Naive thymus-derived CD8-positive, alpha-beta T cell (primary cell): ENCODE measurements at regions not wholly inside any gene's neighbourhood (a gene's known extent, or its start where the extent isn't known, plus 50 kb on each side); places are given as distances from the start of the nearest gene placed in this dataset.
"Not testable (repeated sequence)": the region's sequence is repeated elsewhere in the genome, so short reads cannot be mapped to it uniquely, and the experiment has no call there.

Experiments used
- ATAC-seq, 2 donors: fragments of 150-1000 bp; cut with Tn5 transposase in 1 of 2; sonication (Bioruptor Pico), chemical (Tn5 transposase) in 1 of 2; 1 replicate in 1 of 2; 2 replicates in 1 of 2; pipeline ENCODE4 v1.10.0; 2021; ENCODE audit warnings: mild to moderate bottlenecking in 2 of 2, moderate library complexity in 2 of 2
- POLR2A ChIA-PET: fragments of 350-600 bp; sonication (Branson Sonifier 250); formaldehyde crosslinking; loops from one replicate; lab custom pipeline; 2021; ENCODE audit warnings: antibody characterized with exemption; lab: Charles Lee
- DNase-seq, 10 donors: peaks; one replicate each; pipeline versions ENCODE4 v3.0.0 to v3.0.0-alpha.2; 2020 to 2022
- H3K27ac Mint-ChIP-seq, 10 donors: one replicate each; pipeline ENCODE4 v1.8.0; 2020 to 2022; ENCODE audit warnings: mild to moderate bottlenecking in 10 of 10, mixed read lengths in 10 of 10, moderate library complexity in 4 of 10, inconsistent platforms in 1 of 10
- H3K27me3 Mint-ChIP-seq, 5 donors: one replicate each; pipeline ENCODE4 v1.8.0; 2021 to 2022; ENCODE audit warnings: mixed read lengths in 5 of 5
- H3K36me3 Mint-ChIP-seq, 3 donors: one replicate each; pipeline ENCODE4 v1.8.0; 2020 to 2022; ENCODE audit warnings: mixed read lengths in 3 of 3, mild to moderate bottlenecking in 2 of 3, inconsistent platforms in 1 of 3
- H3K4me1 Mint-ChIP-seq, 4 donors: one replicate each; pipeline ENCODE4 v1.8.0; 2021 to 2022; ENCODE audit warnings: mixed read lengths in 4 of 4
- H3K4me3 Mint-ChIP-seq, 10 donors: one replicate each; pipeline ENCODE4 v1.8.0; 2020 to 2022; ENCODE audit warnings: mild to moderate bottlenecking in 10 of 10, mixed read lengths in 10 of 10, moderate library complexity in 6 of 10, inconsistent platforms in 1 of 10
- H3K9me3 Mint-ChIP-seq, 9 donors: one replicate each; pipeline ENCODE4 v1.8.0; 2020 to 2022; ENCODE audit warnings: mixed read lengths in 9 of 9, mild to moderate bottlenecking in 3 of 9, inconsistent platforms in 1 of 9, moderate library complexity in 1 of 9

- peaks cover 0 to 6% (median 0%) of the 10 kb centered on the region in 9 donors for H3K9me3 Mint-ChIP-seq
- no peak overlapping the region for H3K4me3 Mint-ChIP-seq
- H3K27me3 Mint-ChIP-seq: peaks cover 0 to 3% (median 0%) of the 10 kb centered on the region in 5 donors
- H3K27ac Mint-ChIP-seq: no peak overlapping the region
- POLR2A ChIA-PET: no interaction called here
- no peak for ATAC-seq
- no peaks in the 10 kb centered on the region for H3K4me1 Mint-ChIP-seq
- H3K36me3 Mint-ChIP-seq: no peaks in the 10 kb centered on the region
- no peak for DNase-seq
These were observed 117.5 kb upstream of the KRR1 start for GRCh38 chr12:75628916-75629315.

DNA sequence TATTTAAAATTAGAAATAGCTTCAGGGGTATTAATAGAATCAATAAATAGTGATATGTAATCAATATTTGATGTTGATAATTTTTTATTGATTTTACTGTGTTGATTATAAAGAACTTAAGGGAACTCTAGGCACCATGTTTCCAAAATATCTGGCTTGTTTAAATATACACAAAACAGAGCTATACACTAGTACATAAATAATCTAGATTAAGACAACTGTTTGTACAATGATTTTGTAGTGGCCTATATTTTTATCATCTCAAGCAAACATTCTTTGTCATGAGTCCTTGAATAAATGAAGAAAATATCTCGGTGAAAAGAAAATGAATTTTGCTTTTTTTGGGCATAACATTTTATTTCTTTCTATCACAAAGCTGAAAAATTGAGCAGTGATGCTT lies 117.1 kb upstream of the KRR1 start:
- H3K4me3 Mint-ChIP-seq: no peak overlapping the region
- no peak for ATAC-seq
- H3K27me3 Mint-ChIP-seq: peaks cover 0 to 3% (median 2%) of the 10 kb centered on the region in 5 donors
- no peak overlapping the region for H3K27ac Mint-ChIP-seq
- peaks cover 0 to 6% (median 0%) of the 10 kb centered on the region in 9 donors for H3K9me3 Mint-ChIP-seq
- DNase-seq: no peak
- H3K36me3 Mint-ChIP-seq: no peaks in the 10 kb centered on the region
- POLR2A ChIA-PET: no interaction called here
- no peaks in the 10 kb centered on the region for H3K4me1 Mint-ChIP-seq

- Mint-ChIP-seq H3K36me3 (peaks cover 0 to 7% (median 0%) of the 10 kb centered on the region in 3 donors), H3K27ac (no peak overlapping the region), H3K27me3 (peaks cover 0 to 3% (median 0%) of the 10 kb centered on the region in 5 donors), H3K4me3 (no peak overlapping the region), H3K9me3 (peaks cover 0 to 5% (median 1%) of the 10 kb centered on the region in 9 donors), H3K4me1 (no peaks in the 10 kb centered on the region)
- DNase-seq: no peak
- POLR2A ChIA-PET: no interaction called here
- ATAC-seq: no peak
These were observed 112.3 kb upstream of the KRR1 start for GRCh38 chr12:75623631-75624154.

DNA sequence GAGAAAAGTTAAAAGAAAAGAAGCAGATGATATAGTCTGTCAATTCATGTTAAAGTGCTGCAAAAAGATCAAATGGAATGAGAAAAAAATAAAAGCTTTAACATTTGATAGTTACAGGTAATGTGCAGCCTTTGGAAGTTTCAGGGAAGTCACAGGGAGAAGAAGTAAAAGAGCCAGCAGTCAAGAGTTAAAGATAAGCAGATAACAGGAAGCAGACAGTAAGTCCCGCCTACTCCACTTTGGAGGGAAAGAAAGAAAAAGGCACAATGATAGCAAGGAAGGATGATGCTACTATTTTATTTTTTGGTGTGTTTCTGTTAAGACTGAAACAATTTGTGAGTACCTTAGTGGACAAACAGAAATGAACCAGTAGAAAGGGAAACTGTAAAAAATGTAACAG lies 111.1 kb upstream of the KRR1 start:
- DNase-seq (no peak), ATAC-seq (no peak)
- peaks cover 0 to 5% (median under 1%) of the 10 kb centered on the region in 5 donors for H3K27me3 Mint-ChIP-seq
- peaks cover 0 to 8% (median 4%) of the 10 kb centered on the region in 3 donors for H3K36me3 Mint-ChIP-seq
- H3K4me1 Mint-ChIP-seq: no peaks in the 10 kb centered on the region
- no peak overlapping the region for H3K4me3 Mint-ChIP-seq
- H3K9me3 Mint-ChIP-seq: peaks cover 0 to 6% (median 1%) of the 10 kb centered on the region in 9 donors
- POLR2A ChIA-PET: no interaction called here
- H3K27ac Mint-ChIP-seq: no peak overlapping the region

DNA sequence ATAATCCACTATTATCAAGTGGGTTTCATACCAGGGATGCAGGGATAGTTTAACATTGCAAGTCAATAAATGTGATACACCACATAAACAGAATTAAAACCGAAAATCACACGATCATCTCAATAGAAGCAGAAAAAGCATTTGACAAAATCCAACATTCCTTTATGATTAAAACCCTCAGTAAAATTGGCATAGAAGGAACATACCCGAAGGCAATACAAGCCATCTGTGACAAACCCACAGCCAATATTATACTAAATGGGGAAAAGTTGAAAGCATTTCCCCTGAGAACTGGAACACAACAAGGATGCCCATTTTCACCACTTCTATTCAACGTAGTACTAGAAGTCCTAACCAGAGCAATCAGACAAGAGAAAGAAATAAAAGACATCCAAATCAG lies 103.0 kb upstream of the KRR1 start:
- POLR2A ChIA-PET, DNase-seq, H3K4me1 Mint-ChIP-seq, H3K4me3 Mint-ChIP-seq, H3K27ac Mint-ChIP-seq, ATAC-seq: not testable (repeated sequence)
- peaks cover 0 to 15% (median 11%) of the 10 kb centered on the region in 3 donors for H3K36me3 Mint-ChIP-seq
- H3K9me3 Mint-ChIP-seq: peaks cover 0 to 27% (median 13%) of the 10 kb centered on the region in 9 donors
- peaks cover 7 to 37% (median 12%) of the 10 kb centered on the region in 5 donors for H3K27me3 Mint-ChIP-seq

GRCh38 chr12:75613981-75614380 lies 102.6 kb upstream of the KRR1 start:
- peaks cover 0 to 15% (median 7%) of the 10 kb centered on the region in 3 donors for H3K36me3 Mint-ChIP-seq

DNA sequence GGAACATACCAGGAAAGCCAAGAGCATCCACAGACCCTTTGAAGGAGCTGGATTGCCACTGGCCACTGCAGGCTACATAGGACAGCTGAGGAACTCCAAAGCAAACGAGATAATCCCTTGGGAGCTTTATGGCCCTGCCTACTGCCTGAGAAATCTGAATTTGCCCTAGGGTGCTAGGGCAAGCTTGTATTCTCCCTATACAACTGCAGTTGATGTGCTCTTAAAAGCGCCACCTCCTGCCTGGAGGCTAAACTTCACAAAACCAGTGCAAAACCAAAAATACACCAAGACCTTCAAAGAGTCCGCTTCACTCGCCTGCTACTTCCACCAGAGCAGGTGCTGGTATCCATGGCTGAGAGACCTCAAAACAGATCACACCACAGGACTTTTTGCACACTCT lies 99.6 kb upstream of the KRR1 start:
- Mint-ChIP-seq H3K4me1 (no peaks in the 10 kb centered on the region), H3K36me3 (peaks cover 0 to 11% (median 3%) of the 10 kb centered on the region in 3 donors), H3K4me3 (no peak overlapping the region), H3K9me3 (peaks cover 0 to 18% (median 7%) of the 10 kb centered on the region in 9 donors), H3K27me3 (peaks cover 7 to 24% (median 17%) of the 10 kb centered on the region in 5 donors), H3K27ac (no peak overlapping the region)
- no peak for DNase-seq
- ATAC-seq: no peak
- POLR2A ChIA-PET: no interaction called here

More at GRCh38 chr12:75613981-75614380, 102.6 kb upstream of the KRR1 start:
- H3K27ac Mint-ChIP-seq: no peak overlapping the region
- H3K9me3 Mint-ChIP-seq: peaks cover 0 to 24% (median 11%) of the 10 kb centered on the region in 9 donors
- POLR2A ChIA-PET: no interaction called here
- peaks cover 7 to 37% (median 15%) of the 10 kb centered on the region in 5 donors for H3K27me3 Mint-ChIP-seq
- ATAC-seq (no peak), DNase-seq (no peak)
- H3K4me1 Mint-ChIP-seq: no peaks in the 10 kb centered on the region
- H3K4me3 Mint-ChIP-seq: no peak overlapping the region

GRCh38 chr12:75606956-75607355 lies 95.5 kb upstream of the KRR1 start:
- Mint-ChIP-seq H3K4me1 (no peaks in the 10 kb centered on the region), H3K36me3 (no peaks in the 10 kb centered on the region), H3K9me3 (no peaks in the 10 kb centered on the region), H3K4me3 (no peak overlapping the region), H3K27ac (no peak overlapping the region), H3K27me3 (peaks cover 0 to 10% (median 4%) of the 10 kb centered on the region in 5 donors)
- no peak for ATAC-seq
- POLR2A ChIA-PET: no interaction called here
- DNase-seq: no peak

- POLR2A ChIA-PET: no interaction called here
- no peaks in the 10 kb centered on the region for H3K36me3 Mint-ChIP-seq
- H3K27me3 Mint-ChIP-seq: peaks cover 0 to 10% (median 6%) of the 10 kb centered on the region in 5 donors
- ATAC-seq (no peak), DNase-seq (no peak)
- H3K27ac Mint-ChIP-seq: no peak overlapping the region
- no peaks in the 10 kb centered on the region for H3K4me1 Mint-ChIP-seq
- H3K4me3 Mint-ChIP-seq: no peak overlapping the region
- H3K9me3 Mint-ChIP-seq: no peaks in the 10 kb centered on the region
These were observed 94.7 kb upstream of the KRR1 start for GRCh38 chr12:75606151-75606550.

- Mint-ChIP-seq H3K4me1 (no peaks in the 10 kb centered on the region), H3K4me3 (no peak overlapping the region), H3K27ac (no peak overlapping the region), H3K9me3 (no peaks in the 10 kb centered on the region), H3K27me3 (peaks cover 0 to 18% (median 2%) of the 10 kb centered on the region in 5 donors), H3K36me3 (no peaks in the 10 kb centered on the region)
- no peak for DNase-seq
- no peak for ATAC-seq
- POLR2A ChIA-PET: no interaction called here
These were observed 92.1 kb upstream of the KRR1 start for GRCh38 chr12:75603475-75603874.

- POLR2A ChIA-PET: no interaction called here
- Mint-ChIP-seq H3K36me3 (no peaks in the 10 kb centered on the region), H3K4me3 (no peak overlapping the region), H3K27me3 (peaks cover 0 to 18% (median 2%) of the 10 kb centered on the region in 5 donors), H3K9me3 (no peaks in the 10 kb centered on the region), H3K27ac (no peak overlapping the region), H3K4me1 (no peaks in the 10 kb centered on the region)
- DNase-seq (no peak), ATAC-seq (no peak)
These were observed 90.7 kb upstream of the KRR1 start for GRCh38 chr12:75602106-75602505.

DNA sequence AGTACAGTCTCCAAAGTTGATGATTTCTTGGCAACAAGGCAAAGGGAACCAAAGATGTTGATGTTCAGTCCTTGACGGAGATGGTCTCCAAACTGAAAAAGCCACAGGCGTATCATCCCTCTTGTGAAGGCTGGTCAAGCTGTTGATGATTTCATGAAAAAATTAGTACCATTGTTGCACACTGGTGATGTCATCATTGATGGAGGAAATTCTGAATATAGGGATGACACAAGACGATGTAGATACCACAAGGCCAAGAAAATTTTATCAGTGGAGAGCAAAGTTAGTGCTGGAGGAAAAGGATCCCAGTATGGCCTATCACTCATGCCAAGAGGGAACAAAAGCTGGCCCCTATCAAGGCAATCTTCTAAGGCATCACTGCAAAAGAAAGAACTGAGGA lies 88.7 kb upstream of the KRR1 start:
- Mint-ChIP-seq H3K36me3 (no peaks in the 10 kb centered on the region), H3K27me3 (peaks cover 0 to 18% (median 2%) of the 10 kb centered on the region in 5 donors), H3K9me3 (no peaks in the 10 kb centered on the region), H3K4me3 (no peak overlapping the region), H3K27ac (no peak overlapping the region), H3K4me1 (no peaks in the 10 kb centered on the region)
- POLR2A ChIA-PET: no interaction called here
- no peak for ATAC-seq
- no peak for DNase-seq

DNA sequence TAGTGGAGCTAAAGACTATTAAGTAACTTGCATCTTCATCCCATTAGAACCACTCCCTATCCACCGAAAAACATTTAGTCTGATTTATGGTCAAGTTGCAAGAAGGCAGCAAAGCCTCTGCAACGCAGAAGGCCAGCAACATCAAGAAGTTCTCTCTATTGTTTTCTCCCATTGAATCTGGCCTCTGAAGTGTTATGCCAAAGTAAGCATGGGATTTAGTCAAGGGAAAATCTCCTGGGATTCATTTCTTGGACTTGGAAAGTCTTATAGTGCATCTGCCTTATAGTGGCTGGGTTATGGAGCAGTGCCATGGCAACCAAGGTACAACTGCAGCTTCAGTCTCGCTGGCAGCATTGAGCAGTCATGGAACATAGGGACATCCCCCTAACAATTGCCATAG lies 87.7 kb upstream of the KRR1 start:
- Mint-ChIP-seq H3K4me1 (no peaks in the 10 kb centered on the region), H3K4me3 (no peak overlapping the region), H3K27me3 (peaks cover 0 to 18% (median 2%) of the 10 kb centered on the region in 5 donors), H3K27ac (no peak overlapping the region), H3K9me3 (no peaks in the 10 kb centered on the region), H3K36me3 (no peaks in the 10 kb centered on the region)
- POLR2A ChIA-PET: no interaction called here
- DNase-seq (no peak), ATAC-seq (no peak)

DNA sequence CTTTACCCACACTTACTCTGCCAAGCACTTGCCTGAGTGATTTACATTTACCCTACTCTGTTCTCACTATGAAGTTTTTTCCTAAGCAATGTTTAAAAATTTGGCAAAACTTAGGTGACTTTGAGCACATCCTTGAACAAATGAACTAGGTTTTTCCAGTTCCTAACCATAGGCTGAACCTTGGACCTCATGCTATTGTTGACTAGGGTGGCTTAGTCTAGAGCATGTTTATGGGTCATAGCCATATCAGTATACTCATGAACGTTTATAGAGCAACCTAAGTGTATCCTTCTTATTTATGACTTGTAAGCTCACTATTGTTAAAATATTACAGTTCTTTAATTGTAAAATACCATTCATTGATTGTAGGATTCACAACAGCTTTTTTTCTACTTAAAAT lies 85.0 kb upstream of the KRR1 start:
- no peak overlapping the region for H3K4me3 Mint-ChIP-seq
- H3K27ac Mint-ChIP-seq: no peak overlapping the region
- peaks cover 1 to 15% (median 3%) of the 10 kb centered on the region in 5 donors for H3K27me3 Mint-ChIP-seq
- DNase-seq (no peak), ATAC-seq (no peak)
- POLR2A ChIA-PET: no interaction called here
- no peaks in the 10 kb centered on the region for H3K36me3 Mint-ChIP-seq
- no peaks in the 10 kb centered on the region for H3K4me1 Mint-ChIP-seq
- no peaks in the 10 kb centered on the region for H3K9me3 Mint-ChIP-seq
